ENCODE measurements at regions not wholly inside any gene's neighbourhood (a gene's known extent, or its start where the extent isn't known, plus 50 kb on each side); places are given as distances from the start of the nearest gene placed in this dataset.

GRCh38 chr13:112137144-112137543, 70.2 kb downstream of the SOX1 start:
- no TSS peak for BruUV-seq (replicated peaks)

More at GRCh38 chr13:112137144-112137543, 70.2 kb downstream of the SOX1 start:
- no peak overlapping the region for H3K4me3 ChIP-seq (replicated peaks in 1 of 2; ENCODE audit: low read depth in 1 of 2, low read length in 2 of 2)
- intact Hi-C loops (cut with micrococcal nuclease), result no loop called here
- H3K9ac ChIP-seq (ENCODE audit: low read length), result no peak overlapping the region
- peaks cover 23% of the 10 kb centered on the region for H3K27me3 ChIP-seq (ENCODE audit: insufficient read depth, low read length)
- DNase-seq (ENCODE audit: low read depth, low spot score) (no peak), ATAC-seq (no peak)
- H3K36me3 ChIP-seq (ENCODE audit: control insufficient read depth in 1 of 2, insufficient read depth in 2 of 2, low read length in 2 of 2), result no peaks in the 10 kb centered on the region
- no peak overlapping the region for H3K4me2 ChIP-seq (ENCODE audit: low read length)
- no peaks in the 10 kb centered on the region for H3K79me2 ChIP-seq (ENCODE audit: insufficient read depth, low read length)
- H4K20me1 ChIP-seq (ENCODE audit: insufficient read depth), result no peaks in the 10 kb centered on the region
- no peak overlapping the region for H2AFZ ChIP-seq (ENCODE audit: low read depth, low read length, poor library complexity, severe bottlenecking)
- ChIA-PET RAD21 (ENCODE audit: low non-redundant PET in 1 of 2, low total read pairs in 2 of 2, uncharacterized antibody in 2 of 2, unreplicated experiment in 2 of 2) (no interaction called here), CTCF (no interaction called here), POLR2A (no interaction called here)
- H3K4me1 ChIP-seq (ENCODE audit: control insufficient read depth in 1 of 2, insufficient read depth in 2 of 2, low read length in 2 of 2), result no peaks in the 10 kb centered on the region
- no peak overlapping the region for H3K27ac ChIP-seq (ENCODE audit: low read depth, low read length)
- H3K9me3 ChIP-seq (ENCODE audit: control insufficient read depth in 1 of 2, insufficient read depth in 1 of 2, low read depth in 1 of 2, low read length in 2 of 2), result no peaks in the 10 kb centered on the region
- H3K9me2 ChIP-seq (ENCODE audit: insufficient read depth), result no peaks in the 10 kb centered on the region
- TF ChIP-seq CBX3 (IDR thresholded peaks at IDR 0.05; ENCODE audit: low read depth) (no peak), JUND (IDR thresholded peaks at IDR 0.05) (no peak), EGR1 (IDR thresholded peaks at IDR 0.05; ENCODE audit: low read depth) (no peak), SIN3A (IDR thresholded peaks at IDR 0.05; ENCODE audit: low read depth) (no peak), ZFX (IDR thresholded peaks at IDR 0.05) (no peak), ZBTB33 (IDR thresholded peaks at IDR 0.05; ENCODE audit: extremely low read depth, insufficient replicate concordance, low read length) (no peak), ATF3 (IDR thresholded peaks at IDR 0.05) (no peak), TCF7L2 (IDR thresholded peaks at IDR 0.05; ENCODE audit: borderline replicate concordance, extremely low read depth, insufficient read depth, insufficient read length) (no peak), POLR2AphosphoS5 (IDR thresholded peaks at IDR 0.05; ENCODE audit: low read depth, low read length) (no peak), SRF (IDR thresholded peaks at IDR 0.05; ENCODE audit: low read depth) (no peak), ELF1 (IDR thresholded peaks at IDR 0.05; ENCODE audit: borderline replicate concordance, low read depth) (no peak), ZNF274 (IDR thresholded peaks at IDR 0.05; ENCODE audit: low read depth, low read length) (no peak), MAX (IDR thresholded peaks at IDR 0.05) (no peak), EZH2 (IDR thresholded peaks at IDR 0.05) (no peak)
